Astrocyte (in vitro differentiated cells and primary cell): ENCODE measurements at regions not wholly inside any gene's neighbourhood (a gene's known extent, or its start where the extent isn't known, plus 50 kb on each side); places are given as distances from the start of the nearest gene placed in this dataset.

Experiments
- DNase-seq: peaks from one replicate; pipeline ENCODE4 v3.0.0-alpha.2; 2010; ENCODE audit warnings: low read depth
- FAIRE-seq: peaks from 2 replicates; lab custom pipeline; 2011; peaks lifted over from hg19 to GRCh38; lab: Jason Lieb, UNC
- H2AFZ ChIP-seq: 2 replicates; pipeline ENCODE4 v1.6.0; 2012; ENCODE audit warnings: low read depth, low read length, inconsistent platforms
- H3K27ac ChIP-seq: 2 replicates; pipeline ENCODE4 v1.5.1; 2011; ENCODE audit warnings: low read depth, low read length, inconsistent platforms
- H3K27me3 ChIP-seq: 2 replicates; pipeline ENCODE4 v1.6.0; 2011; ENCODE audit warnings: low read length, inconsistent platforms; ENCODE audit not compliant: insufficient read depth
- H3K36me3 ChIP-seq: 2 replicates; pipeline ENCODE4 v1.5.1; 2011; ENCODE audit warnings: low read length, inconsistent platforms; ENCODE audit not compliant: insufficient read depth
- H3K4me1 ChIP-seq: 2 replicates; pipeline ENCODE4 v1.5.1; 2011; ENCODE audit warnings: low read length, inconsistent platforms; ENCODE audit not compliant: insufficient read depth
- H3K4me2 ChIP-seq: 2 replicates; pipeline ENCODE4 v1.6.0; 2012; ENCODE audit warnings: low read length, inconsistent platforms
- H3K4me3 ChIP-seq: 2 replicates; pipeline ENCODE4 v1.5.1; 2011; ENCODE audit warnings: low read depth, mild to moderate bottlenecking, low read length, inconsistent platforms; ENCODE audit not compliant: insufficient read depth
- H3K79me2 ChIP-seq: 2 replicates; pipeline ENCODE4 v1.6.0; 2012; ENCODE audit warnings: mild to moderate bottlenecking, low read length, inconsistent platforms; ENCODE audit not compliant: insufficient read depth
- H3K9ac ChIP-seq: 2 replicates; pipeline ENCODE4 v1.6.0; 2012; ENCODE audit warnings: mild to moderate bottlenecking, low read length, inconsistent platforms
- H3K9me3 ChIP-seq: 2 replicates; pipeline ENCODE4 v1.5.1; 2012; ENCODE audit warnings: low read depth, mild to moderate bottlenecking, low read length, inconsistent platforms; ENCODE audit not compliant: insufficient read depth
- H4K20me1 ChIP-seq: 2 replicates; pipeline ENCODE4 v1.6.0; 2012; ENCODE audit warnings: low read length, inconsistent platforms; ENCODE audit not compliant: insufficient read depth
- H3K27ac Mint-ChIP-seq: one replicate; pipeline ENCODE4 v1.8.0; 2021; ENCODE audit warnings: mild to moderate bottlenecking, mixed read lengths; ENCODE audit not compliant: unreplicated experiment
- H3K27me3 Mint-ChIP-seq: one replicate; pipeline ENCODE4 v1.8.0; 2021; ENCODE audit warnings: low read depth, mixed read lengths; ENCODE audit not compliant: unreplicated experiment
- H3K36me3 Mint-ChIP-seq: one replicate; pipeline ENCODE4 v1.8.0; 2021; ENCODE audit warnings: low read depth, mixed read lengths; ENCODE audit not compliant: unreplicated experiment
- H3K4me1 Mint-ChIP-seq: one replicate; pipeline ENCODE4 v1.8.0; 2021; ENCODE audit warnings: low read depth, mixed read lengths; ENCODE audit not compliant: unreplicated experiment
- H3K4me3 Mint-ChIP-seq: one replicate; pipeline ENCODE4 v1.8.0; 2021; ENCODE audit warnings: mild to moderate bottlenecking, moderate library complexity, mixed read lengths; ENCODE audit not compliant: unreplicated experiment
- H3K9me3 Mint-ChIP-seq: one replicate; pipeline ENCODE4 v1.8.0; 2021; ENCODE audit warnings: mild to moderate bottlenecking, mixed read lengths; ENCODE audit not compliant: unreplicated experiment
- EZH2 ChIP-seq: IDR thresholded peaks from 2 replicates; pipeline ENCODE4 v1.6.1; 2012; ENCODE audit warnings: mild to moderate bottlenecking, low read length, inconsistent platforms; ENCODE audit not compliant: insufficient read depth
- TF ChIP-seq, protein P1 (sequence below): IDR thresholded peaks from 2 replicates; pipeline ENCODE4 v1.5.1; 2011; ENCODE audit warnings: low read depth, mild to moderate bottlenecking, inconsistent platforms, low read length, moderate library complexity; ENCODE audit not compliant: insufficient read depth

DNA sequence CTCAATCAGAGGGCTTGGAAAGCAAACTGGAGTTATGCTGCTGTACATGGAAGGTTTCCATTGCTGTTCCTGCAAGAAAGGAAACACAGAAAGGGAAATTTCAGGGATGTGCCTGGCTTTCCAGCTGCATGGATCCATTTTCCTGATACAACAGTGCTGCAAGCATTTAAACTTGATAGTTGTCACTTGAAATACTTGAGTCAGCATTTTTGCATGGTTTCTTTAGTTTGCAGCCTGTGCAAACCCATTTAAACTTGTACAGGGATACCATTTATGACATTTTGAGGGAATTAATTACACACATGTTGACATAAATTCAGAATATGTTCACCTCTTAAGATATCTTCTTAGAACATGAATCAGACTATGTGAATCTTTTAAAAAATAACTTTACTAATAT is 131.1 kb upstream of the RASGEF1B start:
- Mint-ChIP-seq H3K36me3 (no peaks in the 10 kb centered on the region), H3K27ac (no peak overlapping the region), H3K9me3 (no peaks in the 10 kb centered on the region), H3K4me3 (no peak overlapping the region), H3K27me3 (no peaks in the 10 kb centered on the region), H3K4me1 (peaks cover 8% of the 10 kb centered on the region)
- no peaks in the 10 kb centered on the region for H3K79me2 ChIP-seq
- H3K4me3 ChIP-seq = no peak overlapping the region
- H2AFZ ChIP-seq = no peak overlapping the region
- H4K20me1 ChIP-seq = no peaks in the 10 kb centered on the region
- no peaks in the 10 kb centered on the region for H3K27me3 ChIP-seq
- no peak overlapping the region for H3K4me2 ChIP-seq
- no peak overlapping the region for H3K9ac ChIP-seq
- DNase-seq (no peak), FAIRE-seq (no peak)
- TF ChIP-seq EZH2 = no peak
- TF ChIP-seq, protein P1, sequence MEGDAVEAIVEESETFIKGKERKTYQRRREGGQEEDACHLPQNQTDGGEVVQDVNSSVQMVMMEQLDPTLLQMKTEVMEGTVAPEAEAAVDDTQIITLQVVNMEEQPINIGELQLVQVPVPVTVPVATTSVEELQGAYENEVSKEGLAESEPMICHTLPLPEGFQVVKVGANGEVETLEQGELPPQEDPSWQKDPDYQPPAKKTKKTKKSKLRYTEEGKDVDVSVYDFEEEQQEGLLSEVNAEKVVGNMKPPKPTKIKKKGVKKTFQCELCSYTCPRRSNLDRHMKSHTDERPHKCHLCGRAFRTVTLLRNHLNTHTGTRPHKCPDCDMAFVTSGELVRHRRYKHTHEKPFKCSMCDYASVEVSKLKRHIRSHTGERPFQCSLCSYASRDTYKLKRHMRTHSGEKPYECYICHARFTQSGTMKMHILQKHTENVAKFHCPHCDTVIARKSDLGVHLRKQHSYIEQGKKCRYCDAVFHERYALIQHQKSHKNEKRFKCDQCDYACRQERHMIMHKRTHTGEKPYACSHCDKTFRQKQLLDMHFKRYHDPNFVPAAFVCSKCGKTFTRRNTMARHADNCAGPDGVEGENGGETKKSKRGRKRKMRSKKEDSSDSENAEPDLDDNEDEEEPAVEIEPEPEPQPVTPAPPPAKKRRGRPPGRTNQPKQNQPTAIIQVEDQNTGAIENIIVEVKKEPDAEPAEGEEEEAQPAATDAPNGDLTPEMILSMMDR = no peak
- H3K27ac ChIP-seq = no peak overlapping the region
- H3K36me3 ChIP-seq = no peaks in the 10 kb centered on the region
- H3K4me1 ChIP-seq = no peaks in the 10 kb centered on the region
- no peaks in the 10 kb centered on the region for H3K9me3 ChIP-seq

DNA sequence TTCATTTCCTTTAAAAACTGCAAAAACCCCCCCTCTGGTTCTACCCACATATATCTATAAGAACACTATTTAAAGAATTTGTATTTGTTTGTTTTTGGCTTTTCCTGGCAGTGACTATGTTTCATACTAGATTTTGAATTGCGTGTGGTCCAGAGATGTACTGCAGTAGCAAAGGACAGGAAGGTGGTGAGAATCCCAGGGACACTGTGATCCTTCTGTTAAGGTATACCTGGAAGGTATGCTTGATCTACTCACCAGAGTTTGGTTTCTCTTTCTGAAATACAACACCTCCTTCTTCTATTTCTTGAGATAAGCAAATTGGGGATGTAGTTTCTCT is 129.6 kb upstream of the RASGEF1B start:
- H3K27ac ChIP-seq = no peak overlapping the region
- FAIRE-seq (no peak), DNase-seq (no peak)
- no peaks in the 10 kb centered on the region for H3K27me3 Mint-ChIP-seq
- no peak overlapping the region for H3K4me3 Mint-ChIP-seq
- no peak overlapping the region for H3K4me3 ChIP-seq
- H3K27ac Mint-ChIP-seq = no peak overlapping the region
- no peak overlapping the region for H3K4me2 ChIP-seq
- no peaks in the 10 kb centered on the region for H4K20me1 ChIP-seq
- H3K27me3 ChIP-seq = no peaks in the 10 kb centered on the region
- no peaks in the 10 kb centered on the region for H3K9me3 ChIP-seq
- H3K9ac ChIP-seq = no peak overlapping the region
- H3K36me3 ChIP-seq = no peaks in the 10 kb centered on the region
- peaks cover 2% of the 10 kb centered on the region for H3K4me1 Mint-ChIP-seq
- H3K9me3 Mint-ChIP-seq = no peaks in the 10 kb centered on the region
- TF ChIP-seq, protein P1 = no peak
- TF ChIP-seq EZH2 = no peak
- H2AFZ ChIP-seq = no peak overlapping the region
- no peaks in the 10 kb centered on the region for H3K4me1 ChIP-seq
- no peaks in the 10 kb centered on the region for H3K36me3 Mint-ChIP-seq
- H3K79me2 ChIP-seq = no peaks in the 10 kb centered on the region

DNA sequence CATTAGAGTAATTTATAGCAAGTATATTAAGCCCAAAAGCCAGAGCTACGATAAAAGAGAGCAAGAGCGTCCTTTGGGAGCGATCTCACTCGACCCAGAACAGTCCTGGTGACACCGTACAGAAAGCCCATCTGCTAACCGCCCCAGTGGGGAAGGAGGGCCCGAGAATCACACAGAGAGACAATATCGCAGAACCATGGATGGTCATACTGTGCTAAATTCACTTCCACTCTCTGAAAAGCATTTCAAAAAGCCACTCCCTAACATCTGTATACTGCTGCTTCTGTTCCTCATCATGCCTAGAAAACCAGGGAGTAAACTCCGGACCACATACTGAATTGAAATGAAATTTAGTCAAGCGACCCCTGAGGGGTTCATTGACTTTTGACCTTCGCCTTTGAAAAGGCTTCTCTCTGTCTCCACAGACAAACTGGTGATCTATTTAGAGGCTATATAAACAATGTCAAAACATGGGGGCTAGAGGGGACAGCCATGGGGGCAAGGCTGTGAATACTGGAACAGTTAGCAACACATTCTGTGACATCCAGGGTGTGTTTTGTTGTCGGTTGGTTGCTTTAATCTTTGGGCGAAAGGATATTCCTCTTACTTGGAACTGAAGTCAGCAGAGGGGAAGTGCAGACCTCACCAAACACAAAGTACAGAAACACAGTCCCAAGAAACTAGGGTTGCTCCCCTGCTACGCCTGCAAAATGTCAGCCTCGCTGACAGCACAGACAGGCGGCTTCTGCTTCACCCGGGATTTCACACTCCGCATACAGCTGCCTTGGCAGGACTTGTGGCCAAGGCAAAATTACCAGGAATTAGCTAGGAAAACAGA is 129.0 kb upstream of the RASGEF1B start:
- Mint-ChIP-seq H3K27me3 (no peaks in the 10 kb centered on the region), H3K4me1 (no peaks in the 10 kb centered on the region), H3K36me3 (no peaks in the 10 kb centered on the region), H3K4me3 (no peak overlapping the region), H3K9me3 (no peaks in the 10 kb centered on the region), H3K27ac (no peak overlapping the region)
- TF ChIP-seq, protein P1 = no peak
- TF ChIP-seq EZH2 = no peak
- DNase-seq (no peak), FAIRE-seq (no peak)
- no peaks in the 10 kb centered on the region for H3K36me3 ChIP-seq
- no peak overlapping the region for H2AFZ ChIP-seq
- no peak overlapping the region for H3K4me2 ChIP-seq
- no peaks in the 10 kb centered on the region for H3K27me3 ChIP-seq
- no peaks in the 10 kb centered on the region for H3K9me3 ChIP-seq
- no peak overlapping the region for H3K4me3 ChIP-seq
- H4K20me1 ChIP-seq = no peaks in the 10 kb centered on the region
- H3K9ac ChIP-seq = no peak overlapping the region
- H3K79me2 ChIP-seq = no peaks in the 10 kb centered on the region
- H3K27ac ChIP-seq = no peak overlapping the region
- no peaks in the 10 kb centered on the region for H3K4me1 ChIP-seq
